ENCODE measurements at regions not wholly inside any gene's neighbourhood (a gene's known extent, or its start where the extent isn't known, plus 50 kb on each side); places are given as distances from the start of the nearest gene placed in this dataset.

DNA sequence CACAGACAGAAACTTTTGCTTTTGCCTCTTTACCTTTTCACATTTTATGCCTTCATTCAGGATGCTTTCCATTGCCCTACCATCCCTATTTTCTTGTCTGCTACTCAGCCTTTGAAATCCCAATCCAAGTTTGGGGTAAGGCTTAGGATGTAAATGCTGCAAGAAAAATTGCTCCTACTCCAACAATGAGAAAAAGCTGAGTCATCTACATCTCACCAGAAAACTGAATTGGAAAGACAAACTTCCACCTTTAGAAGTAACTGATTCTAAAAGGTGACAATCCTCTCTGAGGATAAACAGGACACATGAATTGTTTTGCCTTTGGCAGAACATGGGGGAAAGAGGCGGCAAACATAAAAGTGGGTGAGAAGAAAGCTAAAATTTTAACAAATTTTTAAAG, 295.6 kb downstream of the NR2F1-AS1 start:
- intact Hi-C loops (cut with DNase I): no loop called here
- H3K27me3 ChIP-seq: no peaks in the 10 kb centered on the region
- peaks cover 0 to 9% (median 0%) of the 10 kb centered on the region in 9 donors for H3K4me1 ChIP-seq
- DNase-seq: no peak
- no peak overlapping the region for H3K27ac ChIP-seq
- no peak for ATAC-seq
- H3K36me3 ChIP-seq: no peaks in the 10 kb centered on the region
- peaks cover 0 to 31% (median 17%) of the 10 kb centered on the region in 11 donors for H3K9me3 ChIP-seq
- no peak overlapping the region for H3K4me3 ChIP-seq
- 86 to 97% methylated on average over 1 of the region's 1 CpG for WGBS, 2 donors
- no peak for TF ChIP-seq CTCF (IDR thresholded peaks at IDR 0.05)

GRCh38 chr5:93281980-93282772, 298.8 kb downstream of the NR2F1-AS1 start:
- Histone ChIP-seq H3K36me3 (no peaks in the 10 kb centered on the region), H3K4me3 (no peak overlapping the region), H3K27me3 (no peaks in the 10 kb centered on the region), H3K9me3 (peaks cover 0 to 20% (median 9%) of the 10 kb centered on the region in 11 donors), H3K4me1 (peaks cover 0 to 9% (median 0%) of the 10 kb centered on the region in 9 donors), H3K27ac (no peak overlapping the region)
- TF ChIP-seq CTCF (IDR thresholded peaks at IDR 0.05): no peak
- intact Hi-C loops (cut with DNase I): no loop called here
- DNase-seq: peak in 1 of 2 donors; percentile 14
- 40 to 54% methylated on average over 4 of the region's 4 CpGs for WGBS, 2 donors
- ATAC-seq: peak in 7 of 8 donors; percentile 67 to 98 (median 81)

- Histone ChIP-seq H3K4me1 (peaks cover 0 to 9% (median 0%) of the 10 kb centered on the region in 9 donors), H3K4me3 (no peak overlapping the region), H3K9me3 (peaks cover 0 to 5% (median 0%) of the 10 kb centered on the region in 11 donors), H3K36me3 (no peaks in the 10 kb centered on the region), H3K27me3 (no peaks in the 10 kb centered on the region), H3K27ac (no peak overlapping the region)
- DNase-seq (no peak), ATAC-seq (no peak)
- intact Hi-C loops (cut with DNase I): no loop called here
- 54 to 56% methylated on average over 3 of the region's 3 CpGs for WGBS, 2 donors
- no peak for TF ChIP-seq CTCF (IDR thresholded peaks at IDR 0.05)
Measured at GRCh38 chr5:93280518-93280917, 300.5 kb downstream of the NR2F1-AS1 start.

DNA sequence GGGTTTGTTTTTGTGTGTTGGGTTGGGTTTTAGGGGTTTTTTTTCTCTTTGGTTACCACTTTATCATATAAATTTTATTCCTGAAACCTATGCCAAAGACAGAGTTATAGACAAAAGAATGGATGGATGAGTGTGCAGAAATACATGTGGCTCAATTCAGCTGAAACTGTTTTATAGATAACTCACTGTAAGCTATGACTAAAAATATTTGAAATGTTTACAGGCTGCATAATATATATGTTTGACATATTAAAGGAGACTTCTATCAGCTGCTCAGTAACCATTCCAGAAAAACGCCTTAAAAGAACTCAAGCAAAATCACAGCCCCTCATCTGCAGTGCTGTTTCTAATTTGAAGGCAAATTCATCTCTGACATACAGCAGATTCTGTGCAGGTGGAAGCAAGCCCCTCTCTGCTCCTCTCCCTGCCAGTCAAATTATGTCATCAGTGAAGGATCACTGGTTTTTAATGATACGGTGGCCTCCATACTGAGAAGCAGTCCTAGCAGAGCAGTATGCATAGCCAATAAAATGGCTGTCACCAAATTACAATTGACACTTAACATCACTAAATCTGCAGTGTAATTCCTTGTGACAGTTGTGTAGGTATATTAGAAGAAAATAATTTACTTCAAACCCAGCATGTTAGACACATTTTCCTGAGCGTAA, 301.6 kb downstream of the NR2F1-AS1 start:
- no peak for TF ChIP-seq CTCF (IDR thresholded peaks at IDR 0.05)
- Histone ChIP-seq H3K27me3 (no peaks in the 10 kb centered on the region), H3K4me3 (no peak overlapping the region), H3K4me1 (peaks cover 0 to 9% (median 0%) of the 10 kb centered on the region in 9 donors), H3K27ac (no peak overlapping the region), H3K9me3 (no peaks in the 10 kb centered on the region), H3K36me3 (no peaks in the 10 kb centered on the region)
- no peak for ATAC-seq
- WGBS, 2 donors: 88 to 90% methylated on average over 3 of the region's 3 CpGs
- no peak for DNase-seq
- intact Hi-C loops (cut with DNase I): no loop called here

All from heart right ventricle (tissue), 16 donors.